Nephron (organoid): ENCODE measurements at regions not wholly inside any gene's neighbourhood (a gene's known extent, or its start where the extent isn't known, plus 50 kb on each side); places are given as distances from the start of the nearest gene placed in this dataset.
A peak's percentile ranks its signal among the peaks of the same experiment; 100 is the strongest.

Source experiments
- H3K27ac Mint-ChIP-seq, 3 experiments: 2 replicates each; pipeline ENCODE4 v1.8.0; 2020; ENCODE audit warnings: mixed read lengths in 3 of 3, mild to moderate bottlenecking in 2 of 3, moderate library complexity in 1 of 3
- H3K27me3 Mint-ChIP-seq: 2 replicates; pipeline ENCODE4 v1.8.0; 2021; ENCODE audit warnings: low read depth, mild to moderate bottlenecking, moderate library complexity, mixed read lengths
- H3K36me3 Mint-ChIP-seq: 2 replicates; pipeline ENCODE4 v1.8.0; 2020; ENCODE audit warnings: low read depth, mixed read lengths
- H3K4me1 Mint-ChIP-seq: 2 replicates; pipeline ENCODE4 v1.8.0; 2020; ENCODE audit warnings: mixed read lengths
- H3K4me3 Mint-ChIP-seq, 3 experiments: 2 replicates each; pipeline ENCODE4 v1.8.0; 2020; ENCODE audit warnings: mild to moderate bottlenecking in 3 of 3, mixed read lengths in 3 of 3, moderate library complexity in 2 of 3
- H3K9me3 Mint-ChIP-seq: 2 replicates; pipeline ENCODE4 v1.8.0; 2020; ENCODE audit warnings: mixed read lengths
- TF ChIP-seq, protein P1 (sequence below), 3 experiments: fragments of 200-600 bp; sonication (generic); IDR thresholded peaks; one replicate each; pipeline ENCODE4 v1.5.0; 2021; ENCODE audit warnings: antibody characterized with exemption in 3 of 3; ENCODE audit not compliant: unreplicated experiment in 3 of 3

DNA sequence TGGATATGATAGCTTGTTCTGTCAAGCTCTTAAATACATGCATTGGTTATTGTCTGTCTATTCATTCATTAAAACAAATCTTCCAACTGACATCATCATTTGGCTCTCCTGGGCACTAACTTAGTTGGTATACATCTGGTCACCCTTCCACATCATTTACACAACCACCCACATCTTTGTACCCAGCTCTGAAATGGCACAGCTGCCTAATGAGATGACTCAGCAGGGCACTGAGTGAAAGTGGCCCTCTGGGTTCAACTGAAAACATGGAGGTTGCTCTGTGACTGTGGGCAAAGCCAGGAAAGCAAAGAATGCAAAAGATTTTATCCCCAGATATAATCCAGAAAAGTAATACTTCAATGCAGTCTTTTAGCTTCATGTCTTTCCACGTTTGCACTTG is 234.0 kb upstream of the MAP2 start:
- H3K9me3 Mint-ChIP-seq: no peaks in the 10 kb centered on the region
- H3K27me3 Mint-ChIP-seq: no peaks in the 10 kb centered on the region
- no peak overlapping the region for H3K4me3 Mint-ChIP-seq
- H3K27ac Mint-ChIP-seq: no peak overlapping the region
- no peaks in the 10 kb centered on the region for H3K4me1 Mint-ChIP-seq
- TF ChIP-seq, protein P1, sequence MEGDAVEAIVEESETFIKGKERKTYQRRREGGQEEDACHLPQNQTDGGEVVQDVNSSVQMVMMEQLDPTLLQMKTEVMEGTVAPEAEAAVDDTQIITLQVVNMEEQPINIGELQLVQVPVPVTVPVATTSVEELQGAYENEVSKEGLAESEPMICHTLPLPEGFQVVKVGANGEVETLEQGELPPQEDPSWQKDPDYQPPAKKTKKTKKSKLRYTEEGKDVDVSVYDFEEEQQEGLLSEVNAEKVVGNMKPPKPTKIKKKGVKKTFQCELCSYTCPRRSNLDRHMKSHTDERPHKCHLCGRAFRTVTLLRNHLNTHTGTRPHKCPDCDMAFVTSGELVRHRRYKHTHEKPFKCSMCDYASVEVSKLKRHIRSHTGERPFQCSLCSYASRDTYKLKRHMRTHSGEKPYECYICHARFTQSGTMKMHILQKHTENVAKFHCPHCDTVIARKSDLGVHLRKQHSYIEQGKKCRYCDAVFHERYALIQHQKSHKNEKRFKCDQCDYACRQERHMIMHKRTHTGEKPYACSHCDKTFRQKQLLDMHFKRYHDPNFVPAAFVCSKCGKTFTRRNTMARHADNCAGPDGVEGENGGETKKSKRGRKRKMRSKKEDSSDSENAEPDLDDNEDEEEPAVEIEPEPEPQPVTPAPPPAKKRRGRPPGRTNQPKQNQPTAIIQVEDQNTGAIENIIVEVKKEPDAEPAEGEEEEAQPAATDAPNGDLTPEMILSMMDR (IDR thresholded peaks at IDR 0.05; ENCODE audit: unreplicated experiment in 3 of 3): no peak
- no peaks in the 10 kb centered on the region for H3K36me3 Mint-ChIP-seq

- no peaks in the 10 kb centered on the region for H3K9me3 Mint-ChIP-seq
- no peaks in the 10 kb centered on the region for H3K4me1 Mint-ChIP-seq
- no peaks in the 10 kb centered on the region for H3K27me3 Mint-ChIP-seq
- no peaks in the 10 kb centered on the region for H3K36me3 Mint-ChIP-seq
- TF ChIP-seq, protein P1 (IDR thresholded peaks at IDR 0.05; ENCODE audit: unreplicated experiment in 3 of 3): no peak
- H3K4me3 Mint-ChIP-seq: no peak overlapping the region
- H3K27ac Mint-ChIP-seq: no peak overlapping the region
These were observed 232.7 kb upstream of the MAP2 start for GRCh38 chr2:209191139-209191538.

- Mint-ChIP-seq H3K27ac (no peak overlapping the region), H3K4me3 (no peak overlapping the region), H3K36me3 (no peaks in the 10 kb centered on the region), H3K9me3 (no peaks in the 10 kb centered on the region), H3K27me3 (peaks cover 4% of the 10 kb centered on the region), H3K4me1 (no peaks in the 10 kb centered on the region)
- TF ChIP-seq, protein P1 (IDR thresholded peaks at IDR 0.05; ENCODE audit: unreplicated experiment in 3 of 3): no peak
These were observed 229.1 kb upstream of the MAP2 start for GRCh38 chr2:209194717-209195116.

GRCh38 chr2:209208211-209208610 is 215.6 kb upstream of the MAP2 start:
- Mint-ChIP-seq H3K27ac (no peak overlapping the region), H3K9me3 (no peaks in the 10 kb centered on the region), H3K36me3 (no peaks in the 10 kb centered on the region), H3K4me3 (no peak overlapping the region), H3K4me1 (no peaks in the 10 kb centered on the region), H3K27me3 (no peaks in the 10 kb centered on the region)
- TF ChIP-seq, protein P1 (IDR thresholded peaks at IDR 0.05; ENCODE audit: unreplicated experiment in 3 of 3): peak; percentile 52 to 68 (median 56)

GRCh38 chr2:209209943-209210342 is 213.9 kb upstream of the MAP2 start:
- no peaks in the 10 kb centered on the region for H3K27me3 Mint-ChIP-seq
- H3K4me1 Mint-ChIP-seq: no peaks in the 10 kb centered on the region
- no peaks in the 10 kb centered on the region for H3K36me3 Mint-ChIP-seq
- H3K27ac Mint-ChIP-seq: no peak overlapping the region
- no peak overlapping the region for H3K4me3 Mint-ChIP-seq
- H3K9me3 Mint-ChIP-seq: no peaks in the 10 kb centered on the region
- TF ChIP-seq, protein P1 (IDR thresholded peaks at IDR 0.05; ENCODE audit: unreplicated experiment in 3 of 3): no peak

- H3K9me3 Mint-ChIP-seq: no peaks in the 10 kb centered on the region
- TF ChIP-seq, protein P1 (IDR thresholded peaks at IDR 0.05; ENCODE audit: unreplicated experiment in 3 of 3): no peak
- H3K4me1 Mint-ChIP-seq: no peaks in the 10 kb centered on the region
- H3K27me3 Mint-ChIP-seq: no peaks in the 10 kb centered on the region
- no peaks in the 10 kb centered on the region for H3K36me3 Mint-ChIP-seq
- no peak overlapping the region for H3K27ac Mint-ChIP-seq
- no peak overlapping the region for H3K4me3 Mint-ChIP-seq
These were observed 193.3 kb upstream of the MAP2 start for GRCh38 chr2:209230560-209230959.
